HG03095 (cell line): ENCODE measurements at regions not wholly inside any gene's neighbourhood (a gene's known extent, or its start where the extent isn't known, plus 50 kb on each side); places are given as distances from the start of the nearest gene placed in this dataset.

Experiments
- ATAC-seq: cut with Tn5 transposase; IDR thresholded peaks from one replicate; pipeline ENCODE4 v1.9.1; 2021; ENCODE audit warnings: moderate library complexity; ENCODE audit not compliant: unreplicated experiment

GRCh38 chr9:118457171-118458000 lies 753.2 kb downstream of the TLR4 start:
- no peak for ATAC-seq

DNA sequence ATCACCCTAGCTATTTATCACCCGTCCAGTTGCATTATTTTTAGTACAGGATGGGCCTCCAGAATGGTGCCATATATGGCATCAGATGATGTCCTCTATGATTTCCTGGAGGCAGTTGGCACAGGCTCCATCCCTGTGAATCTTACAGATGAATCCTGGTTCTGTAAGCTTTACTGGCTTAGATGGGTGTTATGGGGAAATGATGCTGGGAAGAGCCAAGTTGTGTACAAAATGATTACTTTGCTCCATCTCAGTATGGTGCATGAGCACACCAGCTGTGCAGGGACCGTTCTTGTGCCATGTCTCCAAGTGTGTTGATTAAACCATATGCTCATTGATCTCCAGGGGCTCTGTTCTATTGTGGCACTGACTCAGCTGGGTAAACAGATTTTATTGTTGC lies 755.7 kb downstream of the TLR4 start:
- no peak for ATAC-seq

DNA sequence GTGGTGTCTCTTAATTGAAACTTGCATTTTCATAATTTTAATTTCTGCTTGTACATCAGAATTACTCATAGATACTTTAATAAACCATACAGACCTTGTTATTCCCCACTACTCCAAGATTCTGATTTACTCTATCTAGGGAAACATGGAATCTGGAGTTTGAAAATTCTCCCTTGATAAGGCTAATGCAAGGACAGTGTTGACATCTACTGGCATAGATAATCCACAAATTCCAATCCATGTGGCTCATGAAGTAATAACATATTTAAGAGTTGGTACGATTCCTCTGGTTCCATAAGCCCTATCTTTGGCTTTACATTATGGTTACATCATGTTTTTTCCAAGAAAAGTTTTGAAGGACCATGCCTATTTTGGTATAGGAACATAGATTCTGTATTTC lies 759.2 kb downstream of the TLR4 start:
- no peak for ATAC-seq

DNA sequence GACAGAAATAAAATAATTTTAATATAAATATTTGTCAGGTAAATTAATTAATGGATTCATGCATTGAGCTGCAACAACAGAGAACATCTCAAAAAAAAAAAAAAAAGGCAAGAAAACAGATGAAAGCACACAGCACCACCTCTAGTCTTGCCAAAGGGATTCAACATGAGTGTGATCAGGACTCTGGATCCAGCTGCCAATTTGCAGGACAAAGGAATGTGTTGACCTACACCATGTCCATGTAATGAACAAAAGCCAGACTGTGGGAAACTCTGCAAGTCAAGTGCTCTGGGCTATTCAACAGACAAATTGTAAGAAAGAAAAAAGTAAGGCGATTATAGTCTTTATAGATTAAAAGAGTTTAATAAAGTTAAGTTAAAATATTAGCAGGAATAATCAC lies 769.3 kb downstream of the TLR4 start:
- no peak for ATAC-seq

GRCh38 chr9:118478752-118479151 lies 774.5 kb downstream of the TLR4 start:
- no peak for ATAC-seq

- ATAC-seq: no peak
Observed at GRCh38 chr9:118482306-118482705, 778.1 kb downstream of the TLR4 start.

DNA sequence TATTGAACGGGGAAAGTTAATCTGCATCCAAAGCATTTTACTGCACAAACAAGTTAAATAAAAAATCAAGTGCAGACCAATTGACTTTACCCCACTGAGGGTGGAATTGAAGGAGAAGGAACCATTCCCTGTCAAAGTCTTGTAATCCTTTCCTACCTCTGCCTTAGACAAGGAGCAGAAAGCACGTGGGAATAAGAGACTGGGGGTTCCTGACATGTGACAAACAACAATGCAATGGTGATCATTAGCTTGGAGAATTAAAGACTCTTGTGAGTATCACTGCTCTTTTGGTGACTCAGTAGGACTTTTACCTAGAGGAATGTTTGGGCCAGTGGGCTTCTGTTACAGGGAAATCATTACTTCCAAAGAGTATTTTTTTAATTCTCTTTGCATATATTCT lies 779.5 kb downstream of the TLR4 start:
- no peak for ATAC-seq

DNA sequence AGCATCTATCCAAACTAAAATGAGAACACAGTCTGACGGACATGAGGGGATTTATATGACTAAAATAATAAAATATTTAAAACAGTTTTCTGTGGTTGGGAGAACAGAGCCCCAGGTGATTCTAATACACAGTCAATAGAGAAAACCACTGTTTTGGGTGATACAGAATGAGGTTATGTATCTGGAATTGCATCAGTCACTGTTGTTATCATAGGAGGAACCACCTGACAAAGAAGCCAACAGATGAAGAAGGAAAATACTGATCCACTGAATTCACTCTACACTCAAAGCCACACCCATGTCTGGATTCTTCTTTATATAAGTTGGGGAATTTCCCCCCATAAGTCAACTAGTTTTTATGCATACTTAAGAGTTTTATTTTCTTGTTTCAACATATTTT lies 799.0 kb downstream of the TLR4 start:
- ATAC-seq: no peak

- ATAC-seq: no peak
Observed at GRCh38 chr9:118510711-118511110, 806.5 kb downstream of the TLR4 start.

DNA sequence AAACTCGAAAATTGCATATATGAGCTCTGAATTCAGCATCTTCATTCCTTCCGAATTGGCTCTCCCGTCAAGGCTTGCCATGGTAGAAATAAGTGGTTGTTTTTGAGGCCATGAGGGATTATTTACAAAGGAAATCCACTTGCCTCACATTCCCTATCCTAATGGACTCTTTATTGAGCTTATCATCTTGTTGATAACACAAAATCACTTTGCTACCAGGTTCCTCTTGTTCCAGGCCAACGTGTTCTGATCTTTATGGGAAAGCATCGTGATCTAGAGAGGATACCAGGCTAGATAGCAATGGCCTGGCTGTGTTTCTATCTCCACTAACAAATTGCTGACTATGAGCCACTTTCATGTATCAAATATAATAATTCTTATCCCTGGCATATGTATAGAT lies 811.7 kb downstream of the TLR4 start:
- ATAC-seq: no peak

DNA sequence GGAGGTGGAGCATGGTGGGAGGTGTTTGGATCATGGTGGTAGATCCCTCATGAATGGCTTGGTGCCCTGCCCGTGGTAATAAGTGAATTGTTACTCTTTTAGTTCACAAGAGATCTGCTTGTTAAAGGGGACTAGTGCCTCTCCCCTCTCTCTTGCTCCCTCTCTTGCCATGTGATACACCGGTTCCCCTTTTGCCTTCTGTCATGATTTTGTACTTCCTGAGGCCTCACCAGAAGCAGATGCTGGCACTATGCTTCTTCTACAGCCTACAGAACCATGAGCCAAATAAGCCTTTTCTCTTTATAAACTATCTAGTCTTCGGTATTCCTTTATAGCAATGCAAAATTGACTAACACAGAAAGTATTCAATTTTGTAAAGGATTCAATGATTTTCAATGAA lies 817.1 kb downstream of the TLR4 start:
- ATAC-seq: no peak

GRCh38 chr9:118522093-118523028 lies 818.2 kb downstream of the TLR4 start:
- peak; percentile 85 for ATAC-seq

DNA sequence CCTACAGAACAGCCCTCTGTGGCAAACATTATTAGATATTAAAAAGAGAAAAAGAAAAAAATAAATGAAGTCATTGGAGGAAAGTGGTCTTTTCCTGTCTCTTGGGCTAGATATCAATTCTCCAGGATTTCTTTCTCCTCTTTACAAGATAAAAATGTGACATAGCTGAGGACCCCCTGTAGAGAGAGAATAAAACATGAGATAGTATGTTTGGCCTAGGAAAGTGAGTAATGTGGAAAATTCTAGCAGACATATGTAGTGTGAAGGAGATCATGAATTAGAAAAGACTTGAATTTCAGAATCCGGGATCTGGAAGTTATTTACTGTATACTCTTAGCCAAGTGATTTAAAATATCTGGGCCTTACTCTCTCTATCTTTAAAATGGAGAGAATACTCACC lies 823.1 kb downstream of the TLR4 start:
- ATAC-seq: no peak

GRCh38 chr9:118529210-118529609 lies 825.0 kb downstream of the TLR4 start:
- ATAC-seq: peak; percentile 48

- ATAC-seq: peak; percentile 93
Observed at GRCh38 chr9:118529624-118530214, 825.5 kb downstream of the TLR4 start.

DNA sequence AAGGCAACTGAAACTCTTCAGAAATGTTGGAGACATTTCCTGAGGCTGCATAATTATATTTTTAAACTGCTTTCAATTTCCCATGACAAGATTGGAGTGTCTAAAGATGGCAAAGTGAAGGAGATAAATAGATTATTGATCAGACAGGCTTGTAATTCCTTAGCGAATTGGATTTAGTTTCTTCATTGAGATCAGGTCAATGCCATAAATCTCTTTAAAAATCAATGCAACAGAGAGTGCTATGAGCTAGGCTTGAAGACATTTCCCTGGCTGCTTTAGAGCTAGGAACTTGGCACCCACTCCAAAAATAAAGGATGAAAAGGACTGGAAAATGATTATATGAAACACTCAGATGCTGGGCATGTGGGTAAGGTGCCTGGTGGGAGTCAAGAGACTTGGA lies 828.4 kb downstream of the TLR4 start:
- no peak for ATAC-seq

DNA sequence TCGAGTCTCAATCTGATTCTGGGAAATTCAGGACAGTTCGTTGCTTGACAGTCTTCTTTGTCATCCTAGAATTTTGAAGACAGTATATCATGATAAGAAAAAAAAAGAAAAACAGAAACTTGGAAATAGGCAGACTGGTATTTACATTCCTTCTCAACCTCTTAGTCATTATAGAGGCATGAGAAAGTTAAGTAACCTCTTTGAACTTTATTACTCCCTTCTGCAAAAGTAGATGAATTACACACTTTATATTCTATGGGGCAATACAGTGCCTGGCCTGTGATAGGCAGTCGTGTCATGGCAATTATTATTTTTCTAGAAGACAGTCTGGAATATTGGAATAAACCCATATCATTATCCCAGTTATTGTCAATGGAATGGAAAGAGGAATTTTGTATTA lies 828.9 kb downstream of the TLR4 start:
- no peak for ATAC-seq

DNA sequence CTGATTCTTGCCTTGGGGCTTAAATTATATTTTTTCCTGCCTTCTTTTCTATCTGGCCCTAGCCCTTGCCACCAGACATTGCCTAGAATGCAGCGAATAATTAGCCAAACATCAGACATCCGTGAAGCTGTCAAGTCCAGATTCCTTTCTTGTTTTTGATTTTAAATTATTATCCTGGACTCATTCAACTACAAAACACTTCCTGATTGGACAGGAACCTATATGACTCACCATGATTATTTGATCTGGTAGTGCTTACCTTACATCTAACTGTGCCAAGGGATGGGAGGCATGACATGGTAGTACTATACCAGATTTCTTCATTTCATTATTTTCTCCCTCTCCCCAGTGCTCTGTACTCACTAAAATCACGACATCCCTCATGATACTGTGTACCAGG lies 829.6 kb downstream of the TLR4 start:
- ATAC-seq: no peak

GRCh38 chr9:118536153-118536552 lies 832.0 kb downstream of the TLR4 start:
- no peak for ATAC-seq

DNA sequence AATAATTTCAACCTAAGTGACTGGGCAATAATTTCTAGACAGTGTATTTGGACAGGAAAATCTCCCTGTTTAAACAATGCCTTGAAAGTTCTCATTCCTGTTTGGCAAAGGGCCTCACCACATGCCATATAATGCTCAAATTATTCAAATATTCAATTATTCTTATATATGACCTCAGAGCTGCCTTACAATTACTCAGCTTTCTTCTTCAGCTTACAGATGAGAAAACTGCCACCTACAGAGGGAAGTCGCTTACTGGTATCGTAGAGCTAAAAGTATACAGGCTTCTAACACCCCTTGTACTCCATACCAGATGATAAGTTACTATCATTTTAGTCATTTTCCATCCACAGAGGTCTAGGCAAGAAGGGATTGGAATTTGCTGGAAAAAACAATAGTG lies 830.3 kb downstream of the BRINP1 start:
- no peak for ATAC-seq

DNA sequence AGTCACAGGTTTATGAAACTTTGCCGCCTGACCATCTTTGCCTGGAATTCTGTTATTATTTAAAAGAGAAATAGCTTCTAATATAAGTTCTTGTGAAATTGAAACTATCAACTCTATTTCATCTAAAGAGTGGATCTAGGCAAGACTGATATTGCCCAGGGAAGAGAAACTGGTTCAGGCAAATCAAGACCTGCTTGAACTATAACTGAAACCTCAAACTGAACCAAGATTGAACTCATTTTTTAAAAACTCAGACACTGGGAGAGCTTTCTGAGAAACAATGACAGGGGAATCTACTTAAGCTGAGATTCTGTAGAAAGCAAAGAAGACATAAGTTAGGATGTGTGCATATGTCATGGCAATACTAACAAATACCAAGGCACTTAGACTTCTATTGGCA lies 815.8 kb downstream of the BRINP1 start:
- ATAC-seq: no peak

DNA sequence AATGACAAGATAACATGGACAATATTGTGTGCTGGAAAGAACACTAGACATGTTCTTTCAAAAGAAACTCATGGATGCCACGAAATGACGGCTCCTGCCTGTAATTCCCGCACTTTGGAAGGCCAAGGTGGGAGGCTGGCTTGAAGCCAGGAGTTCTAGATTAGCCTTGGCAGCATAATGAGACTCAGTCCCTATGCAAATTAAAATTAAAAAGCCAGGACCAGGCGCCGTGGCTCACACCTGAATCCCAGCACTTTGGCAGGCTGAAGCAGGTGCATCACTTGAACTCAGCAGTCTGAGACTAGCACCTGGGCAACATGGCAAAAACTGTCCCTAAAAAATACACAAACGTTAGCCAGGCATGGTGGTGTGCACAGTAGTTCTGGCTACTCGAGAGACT lies 814.2 kb downstream of the BRINP1 start:
- ATAC-seq: no peak
